GM10266 (cell line): ENCODE measurements at regions not wholly inside any gene's neighbourhood (a gene's known extent, or its start where the extent isn't known, plus 50 kb on each side); places are given as distances from the start of the nearest gene placed in this dataset.

Experiments
- DNase-seq: peaks from one replicate; pipeline ENCODE4 v3.0.0; 2012; ENCODE audit errors: extremely low spot score
- TF ChIP-seq, protein P1 (sequence below): IDR thresholded peaks from 2 replicates; pipeline ENCODE4 v1.5.1; 2012; ENCODE audit warnings: mild to moderate bottlenecking, low read depth; ENCODE audit not compliant: control insufficient read depth, insufficient read depth; ENCODE audit errors: missing control alignments

DNA sequence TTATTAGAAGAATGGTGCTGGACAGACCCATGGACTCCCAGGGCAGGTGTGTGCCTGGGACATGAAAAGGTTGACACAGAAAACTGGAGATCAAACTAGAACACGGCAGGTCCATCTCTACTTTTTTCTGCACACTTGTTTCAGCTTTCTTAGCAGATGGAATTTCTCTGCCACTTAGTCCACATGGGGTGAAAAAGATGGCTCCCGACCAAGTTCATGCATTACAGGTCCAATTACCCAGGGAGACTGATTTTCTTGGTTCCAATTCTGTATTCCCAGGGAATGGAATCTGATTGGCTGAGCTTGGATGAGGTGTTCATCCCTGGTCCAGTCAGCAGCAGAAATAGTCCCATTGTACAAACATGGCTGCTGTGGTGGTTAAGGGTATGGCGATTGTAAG, 238.9 kb upstream of the SRRM4 start:
- TF ChIP-seq, protein P1, sequence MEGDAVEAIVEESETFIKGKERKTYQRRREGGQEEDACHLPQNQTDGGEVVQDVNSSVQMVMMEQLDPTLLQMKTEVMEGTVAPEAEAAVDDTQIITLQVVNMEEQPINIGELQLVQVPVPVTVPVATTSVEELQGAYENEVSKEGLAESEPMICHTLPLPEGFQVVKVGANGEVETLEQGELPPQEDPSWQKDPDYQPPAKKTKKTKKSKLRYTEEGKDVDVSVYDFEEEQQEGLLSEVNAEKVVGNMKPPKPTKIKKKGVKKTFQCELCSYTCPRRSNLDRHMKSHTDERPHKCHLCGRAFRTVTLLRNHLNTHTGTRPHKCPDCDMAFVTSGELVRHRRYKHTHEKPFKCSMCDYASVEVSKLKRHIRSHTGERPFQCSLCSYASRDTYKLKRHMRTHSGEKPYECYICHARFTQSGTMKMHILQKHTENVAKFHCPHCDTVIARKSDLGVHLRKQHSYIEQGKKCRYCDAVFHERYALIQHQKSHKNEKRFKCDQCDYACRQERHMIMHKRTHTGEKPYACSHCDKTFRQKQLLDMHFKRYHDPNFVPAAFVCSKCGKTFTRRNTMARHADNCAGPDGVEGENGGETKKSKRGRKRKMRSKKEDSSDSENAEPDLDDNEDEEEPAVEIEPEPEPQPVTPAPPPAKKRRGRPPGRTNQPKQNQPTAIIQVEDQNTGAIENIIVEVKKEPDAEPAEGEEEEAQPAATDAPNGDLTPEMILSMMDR, result no peak
- no peak for DNase-seq

DNA sequence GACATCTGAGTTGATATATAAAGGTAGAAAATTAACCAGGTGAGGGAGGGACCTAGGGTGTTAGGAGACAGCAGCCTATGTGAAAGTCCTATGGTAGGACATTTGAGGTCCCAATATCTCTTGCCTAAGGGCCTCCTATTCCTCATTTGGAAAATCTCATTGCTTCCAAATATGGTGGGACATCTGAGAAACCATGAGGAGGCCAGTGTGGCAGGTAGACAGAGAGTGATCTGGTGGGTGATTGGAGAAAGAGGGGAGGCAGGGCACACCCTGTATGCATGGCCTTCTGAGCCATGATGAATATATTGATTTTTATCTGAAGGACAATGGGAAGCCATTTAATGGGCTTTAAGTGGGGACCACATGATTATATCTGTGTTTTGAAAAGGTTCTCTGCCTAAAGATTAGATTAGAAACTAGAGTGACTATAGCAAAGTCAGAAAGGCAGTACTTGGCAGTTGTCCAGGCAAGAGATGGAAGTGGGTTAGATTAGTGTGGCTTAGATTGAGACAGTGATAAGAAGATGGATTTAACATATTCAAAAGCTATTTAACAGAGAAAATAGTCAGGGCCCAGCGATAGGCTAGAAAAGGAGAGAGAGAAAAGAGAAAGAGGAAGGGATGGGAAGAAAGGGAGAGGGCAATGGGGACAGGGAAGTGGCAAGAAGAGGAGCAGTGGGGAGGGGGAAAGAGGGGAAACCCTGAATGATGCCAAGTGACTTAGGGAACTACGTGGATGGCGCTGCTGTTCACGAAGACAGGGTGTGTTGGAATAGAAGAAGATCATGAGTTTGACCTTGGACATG, 237.2 kb upstream of the SRRM4 start:
- TF ChIP-seq, protein P1, result no peak
- no peak for DNase-seq

DNA sequence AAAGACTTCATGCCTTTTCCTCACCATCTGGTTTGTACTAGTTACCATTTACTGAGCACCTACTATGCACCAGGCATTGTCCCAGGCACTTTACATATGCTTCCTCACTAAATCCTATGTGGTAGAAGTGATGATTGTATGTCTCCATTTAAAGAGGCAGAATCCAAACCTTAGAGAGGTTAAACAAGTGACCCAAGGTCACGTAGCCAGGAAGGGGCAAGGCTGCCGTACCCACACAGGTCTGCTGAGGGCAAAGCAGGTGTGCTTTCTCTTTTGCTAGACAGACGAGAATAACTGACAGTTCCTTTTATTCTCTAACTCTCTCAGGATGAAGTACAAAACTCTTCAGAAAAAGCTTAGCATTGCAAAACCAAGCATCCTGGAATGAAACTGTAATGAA, 235.2 kb upstream of the SRRM4 start:
- TF ChIP-seq, protein P1, result no peak
- DNase-seq, result no peak

DNA sequence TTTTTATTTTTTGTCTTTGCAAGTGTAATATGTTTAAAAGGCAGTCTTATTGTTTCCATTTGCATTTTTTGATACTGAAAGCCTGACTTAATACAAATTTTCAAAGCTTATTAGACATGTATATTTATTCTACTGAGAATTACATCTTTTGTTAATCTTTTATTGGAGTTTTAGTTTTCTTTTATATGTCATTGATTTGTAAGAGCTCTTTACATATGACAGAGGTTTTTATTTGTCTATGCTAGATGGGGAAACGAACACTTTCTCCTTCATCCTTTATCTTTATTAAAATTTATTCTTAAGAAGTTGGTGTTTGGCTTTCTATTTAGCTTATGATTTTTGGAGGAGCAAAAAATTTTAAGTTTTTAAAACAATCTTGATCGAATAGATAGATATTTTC, 234.4 kb upstream of the SRRM4 start:
- DNase-seq, result no peak
- TF ChIP-seq, protein P1, result no peak

DNA sequence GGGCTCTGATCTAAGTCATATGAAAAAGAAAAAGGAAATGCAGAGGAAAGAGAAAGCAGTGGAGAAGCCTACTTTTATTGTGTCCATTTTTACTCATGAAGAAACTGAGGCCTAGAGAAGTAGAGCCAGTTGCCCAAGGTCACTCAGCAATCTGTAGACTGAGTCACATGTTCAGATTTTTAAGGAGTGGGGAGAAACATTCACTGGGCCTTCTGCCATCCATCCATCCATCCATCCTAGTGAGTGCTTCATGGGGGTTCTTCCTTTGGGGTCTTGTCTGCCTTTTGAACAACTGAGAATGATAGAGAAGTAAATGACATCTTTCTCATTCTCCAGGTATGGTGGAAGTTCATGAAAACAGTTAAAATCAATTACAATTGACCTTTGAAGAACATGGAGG, 233.6 kb upstream of the SRRM4 start:
- TF ChIP-seq, protein P1, result no peak
- no peak for DNase-seq

DNA sequence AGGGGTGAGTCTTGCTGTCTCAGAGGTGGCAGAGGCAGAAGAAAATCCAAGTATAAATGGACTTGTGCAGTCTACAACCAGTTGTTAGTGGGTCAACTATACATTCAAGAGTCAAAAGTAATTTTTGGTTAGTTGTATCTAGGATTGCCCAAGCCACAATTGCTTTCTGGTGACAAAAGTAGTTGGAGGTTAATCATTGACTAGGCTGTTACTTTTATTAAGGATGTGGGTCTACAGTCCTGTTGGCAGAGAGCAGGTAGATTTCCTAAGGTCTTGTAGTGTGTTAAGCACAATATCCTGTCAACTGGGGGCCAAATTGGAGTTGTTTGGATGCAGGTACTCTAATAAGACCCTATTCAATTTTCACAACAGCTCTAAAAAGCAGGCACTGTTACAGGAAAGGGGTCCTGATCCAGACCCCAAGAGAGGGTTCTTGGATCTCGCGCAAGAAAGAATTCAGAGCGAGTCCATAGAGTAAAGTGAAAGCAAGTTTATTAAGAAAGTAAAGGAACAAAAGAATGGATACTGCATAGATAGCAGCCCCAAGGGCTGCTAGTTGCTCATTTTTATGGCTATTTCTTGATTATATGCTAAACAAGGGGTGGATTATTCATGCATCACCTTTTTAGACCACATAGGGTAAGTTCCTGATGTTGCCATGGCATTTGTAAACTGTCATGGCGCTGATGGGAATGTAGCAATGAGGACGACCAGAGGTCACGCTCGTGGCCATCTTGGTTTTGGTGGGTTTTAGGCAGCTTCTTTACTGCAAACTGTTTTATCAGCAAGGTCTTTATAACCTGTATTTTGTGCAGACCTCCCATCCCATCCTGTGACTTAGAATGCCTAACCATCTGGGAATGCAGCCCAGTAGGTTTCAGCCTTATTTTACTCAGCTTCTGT, 232.6 kb upstream of the SRRM4 start:
- TF ChIP-seq, protein P1, result no peak
- no peak for DNase-seq
